ENCODE measurements at regions not wholly inside any gene's neighbourhood (a gene's known extent, or its start where the extent isn't known, plus 50 kb on each side); places are given as distances from the start of the nearest gene placed in this dataset.

DNA sequence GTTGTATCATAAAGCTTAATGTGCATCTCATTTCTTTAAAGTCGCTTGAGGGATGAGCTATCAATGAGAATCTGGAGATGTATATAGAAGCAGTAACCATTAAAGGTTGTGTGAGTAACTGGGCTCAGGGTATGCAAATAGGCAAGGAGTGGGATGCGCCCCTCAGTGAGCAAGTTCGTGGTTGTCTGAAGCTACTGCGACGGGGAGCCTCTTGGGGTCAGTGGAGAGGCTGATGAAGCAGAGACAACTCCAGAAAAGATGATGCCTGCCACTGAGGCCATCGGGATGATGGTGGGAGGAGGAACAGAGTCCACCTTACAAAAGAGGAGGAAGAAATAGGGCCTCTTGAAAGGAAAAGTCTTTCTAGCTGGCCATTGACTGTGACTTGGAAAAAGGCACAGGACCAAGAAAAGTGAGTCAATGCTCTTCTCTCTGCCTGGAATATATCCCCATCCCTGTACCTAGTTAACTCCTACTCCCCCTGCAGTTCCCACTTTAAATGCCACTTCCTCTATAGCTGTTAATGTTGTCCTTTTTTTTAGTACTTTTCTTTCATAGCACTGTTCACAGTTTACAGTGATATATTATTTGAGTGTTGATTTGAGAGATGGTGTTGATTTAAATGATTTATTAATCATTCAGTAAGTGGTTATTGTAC lies 51.4 kb upstream of the LSM6 start:
- TF ChIP-seq, protein P1, sequence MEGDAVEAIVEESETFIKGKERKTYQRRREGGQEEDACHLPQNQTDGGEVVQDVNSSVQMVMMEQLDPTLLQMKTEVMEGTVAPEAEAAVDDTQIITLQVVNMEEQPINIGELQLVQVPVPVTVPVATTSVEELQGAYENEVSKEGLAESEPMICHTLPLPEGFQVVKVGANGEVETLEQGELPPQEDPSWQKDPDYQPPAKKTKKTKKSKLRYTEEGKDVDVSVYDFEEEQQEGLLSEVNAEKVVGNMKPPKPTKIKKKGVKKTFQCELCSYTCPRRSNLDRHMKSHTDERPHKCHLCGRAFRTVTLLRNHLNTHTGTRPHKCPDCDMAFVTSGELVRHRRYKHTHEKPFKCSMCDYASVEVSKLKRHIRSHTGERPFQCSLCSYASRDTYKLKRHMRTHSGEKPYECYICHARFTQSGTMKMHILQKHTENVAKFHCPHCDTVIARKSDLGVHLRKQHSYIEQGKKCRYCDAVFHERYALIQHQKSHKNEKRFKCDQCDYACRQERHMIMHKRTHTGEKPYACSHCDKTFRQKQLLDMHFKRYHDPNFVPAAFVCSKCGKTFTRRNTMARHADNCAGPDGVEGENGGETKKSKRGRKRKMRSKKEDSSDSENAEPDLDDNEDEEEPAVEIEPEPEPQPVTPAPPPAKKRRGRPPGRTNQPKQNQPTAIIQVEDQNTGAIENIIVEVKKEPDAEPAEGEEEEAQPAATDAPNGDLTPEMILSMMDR (IDR thresholded peaks at IDR 0.05) = no peak
- no peak for TF ChIP-seq POLR2AphosphoS5 (IDR thresholded peaks at IDR 0.05; ENCODE audit: low read depth, low read length)
- TF ChIP-seq TCF7L2 (IDR thresholded peaks at IDR 0.05; ENCODE audit: low read depth, low read length) = no peak
